ENCODE measurements at regions not wholly inside any gene's neighbourhood (a gene's known extent, or its start where the extent isn't known, plus 50 kb on each side); places are given as distances from the start of the nearest gene placed in this dataset.

- Histone ChIP-seq H3K9me3 (no peaks in the 10 kb centered on the region), H3K36me3 (ENCODE audit: low read depth, missing control alignments) (no peaks in the 10 kb centered on the region), H3K4me1 (no peaks in the 10 kb centered on the region), H3K27ac (no peak overlapping the region), H3K4me3 (no peak overlapping the region), H3K27me3 (no peaks in the 10 kb centered on the region)
- no peak for DNase-seq
- TF ChIP-seq CTCF (IDR thresholded peaks at IDR 0.05) (no peak), POLR2A (IDR thresholded peaks at IDR 0.05) (no peak)
- intact Hi-C loops (cut with DNase I; ENCODE audit: low total_unique reads) = no loop called here
- WGBS, 2 donors = 60% methylated on average over 1 of the region's 1 CpG; no CpG with 5 or more reads in 1 of the 2 donors
Observed at GRCh38 chrX:63961964-63962363, 176.9 kb upstream of the ARHGEF9 start.

GRCh38 chrX:63959975-63960374 is 175.0 kb upstream of the ARHGEF9 start:
- H3K27me3 ChIP-seq = no peaks in the 10 kb centered on the region
- H3K36me3 ChIP-seq (ENCODE audit: low read depth, missing control alignments) = no peaks in the 10 kb centered on the region
- no peak for TF ChIP-seq POLR2A (IDR thresholded peaks at IDR 0.05)
- TF ChIP-seq CTCF (IDR thresholded peaks at IDR 0.05) = no peak
- H3K4me3 ChIP-seq = no peak overlapping the region
- no peaks in the 10 kb centered on the region for H3K9me3 ChIP-seq
- no peak for DNase-seq
- H3K27ac ChIP-seq = no peak overlapping the region
- intact Hi-C loops (cut with DNase I; ENCODE audit: low total_unique reads) = no loop called here
- H3K4me1 ChIP-seq = no peaks in the 10 kb centered on the region

GRCh38 chrX:63958134-63958865 is 173.3 kb upstream of the ARHGEF9 start:
- no peaks in the 10 kb centered on the region for H3K9me3 ChIP-seq
- H3K27me3 ChIP-seq = no peaks in the 10 kb centered on the region
- no peak for TF ChIP-seq POLR2A (IDR thresholded peaks at IDR 0.05)
- no peak for TF ChIP-seq CTCF (IDR thresholded peaks at IDR 0.05)
- H3K4me1 ChIP-seq = no peaks in the 10 kb centered on the region
- intact Hi-C loops (cut with DNase I; ENCODE audit: low total_unique reads) = no loop called here
- no peak overlapping the region for H3K27ac ChIP-seq
- no peak for DNase-seq
- H3K4me3 ChIP-seq = no peak overlapping the region
- no peaks in the 10 kb centered on the region for H3K36me3 ChIP-seq (ENCODE audit: low read depth, missing control alignments)
- WGBS, 2 donors = 70 to 86% methylated on average over 2 of the region's 2 CpGs

- Histone ChIP-seq H3K36me3 (ENCODE audit: low read depth, missing control alignments) (no peaks in the 10 kb centered on the region), H3K9me3 (no peaks in the 10 kb centered on the region), H3K4me1 (no peaks in the 10 kb centered on the region), H3K4me3 (no peak overlapping the region), H3K27me3 (no peaks in the 10 kb centered on the region), H3K27ac (no peak overlapping the region)
- no peak for TF ChIP-seq POLR2A (IDR thresholded peaks at IDR 0.05)
- no peak for TF ChIP-seq CTCF (IDR thresholded peaks at IDR 0.05)
- WGBS, 2 donors = 42 to 73% methylated on average over 2 of the region's 2 CpGs
- intact Hi-C loops (cut with DNase I; ENCODE audit: low total_unique reads) = no loop called here
- DNase-seq = no peak
Observed at GRCh38 chrX:63935835-63936234, 150.8 kb upstream of the ARHGEF9 start.

- no peak for TF ChIP-seq CTCF (IDR thresholded peaks at IDR 0.05)
- no peak for TF ChIP-seq POLR2A (IDR thresholded peaks at IDR 0.05)
- Histone ChIP-seq H3K27me3 (no peaks in the 10 kb centered on the region), H3K4me3 (no peak overlapping the region), H3K4me1 (no peaks in the 10 kb centered on the region), H3K9me3 (no peaks in the 10 kb centered on the region), H3K27ac (no peak overlapping the region), H3K36me3 (ENCODE audit: low read depth, missing control alignments) (no peaks in the 10 kb centered on the region)
- DNase-seq = no peak
- intact Hi-C loops (cut with DNase I; ENCODE audit: low total_unique reads) = no loop called here
- 40 to 49% methylated on average over 2 to 3 of the region's 3 CpGs for WGBS, 2 donors
Observed at GRCh38 chrX:63934791-63935190, 149.8 kb upstream of the ARHGEF9 start.
